NB4 (cell line): ENCODE measurements at regions not wholly inside any gene's neighbourhood (a gene's known extent, or its start where the extent isn't known, plus 50 kb on each side); places are given as distances from the start of the nearest gene placed in this dataset.

Source experiments
- DNase-seq: peaks from one replicate; pipeline ENCODE4 v3.0.0; 2010; ENCODE audit warnings: low read depth
- H3K4me3 ChIP-seq: one replicate; pipeline ENCODE4 v1.5.1; 2011; ENCODE audit warnings: mild to moderate bottlenecking, low read depth, low read length, moderate library complexity
- MYC ChIP-seq: IDR thresholded peaks from 2 replicates; pipeline ENCODE4 v1.6.1; 2011; ENCODE audit warnings: low read depth, low read length
- POLR2A ChIP-seq: IDR thresholded peaks from 2 replicates; pipeline ENCODE4 v1.6.1; 2011; ENCODE audit warnings: mild to moderate bottlenecking; ENCODE audit not compliant: insufficient read length; ENCODE audit errors: extremely low read depth
- TF ChIP-seq, protein P1 (sequence below): IDR thresholded peaks from one replicate; pipeline ENCODE4 v1.5.1; 2012; ENCODE audit warnings: low read depth, low read length
- TF ChIP-seq, protein P2 (sequence below): IDR thresholded peaks from 2 replicates; pipeline ENCODE4 v1.6.1; 2011; ENCODE audit warnings: low read depth, low read length

DNA sequence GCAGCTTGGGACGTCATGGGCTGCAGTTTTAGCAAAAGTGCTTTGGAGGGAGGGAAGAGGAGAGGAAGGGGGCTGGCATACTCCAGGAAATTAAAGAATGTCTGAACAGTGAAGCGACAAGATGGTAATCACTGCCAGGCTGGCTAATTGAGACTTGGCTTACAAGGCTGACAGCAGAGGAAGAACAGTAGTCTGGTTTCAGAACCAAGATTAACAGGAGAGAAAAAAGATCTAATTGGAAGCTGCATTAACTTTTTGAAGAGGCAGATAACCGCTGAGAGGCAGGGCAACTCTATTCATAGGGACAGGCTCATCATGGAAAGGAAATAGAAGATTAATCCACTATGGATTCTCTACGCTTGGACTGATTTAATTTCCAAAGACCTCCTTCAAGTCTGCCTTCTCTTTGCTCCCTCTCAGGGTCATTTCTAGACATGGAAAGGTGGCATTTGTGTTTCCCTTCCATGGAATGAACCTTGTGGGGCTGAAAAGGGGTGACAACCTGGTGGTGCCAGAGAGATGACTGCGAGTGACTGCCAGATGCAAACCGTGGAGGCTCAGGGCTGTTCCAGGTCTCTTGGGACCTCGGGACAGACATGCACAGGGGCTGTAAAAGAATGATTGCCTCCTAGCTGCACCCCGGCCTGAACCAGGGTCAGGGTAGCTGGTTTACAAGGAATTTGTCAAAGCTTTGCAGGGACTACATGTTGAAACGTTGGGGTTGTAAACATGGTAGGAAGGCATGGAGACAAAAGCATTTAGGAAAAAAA, 210.2 kb upstream of the NPY start:
- DNase-seq = no peak
- no peak overlapping the region for H3K4me3 ChIP-seq
- TF ChIP-seq MYC (no peak), POLR2A (no peak)
- TF ChIP-seq, protein P1, sequence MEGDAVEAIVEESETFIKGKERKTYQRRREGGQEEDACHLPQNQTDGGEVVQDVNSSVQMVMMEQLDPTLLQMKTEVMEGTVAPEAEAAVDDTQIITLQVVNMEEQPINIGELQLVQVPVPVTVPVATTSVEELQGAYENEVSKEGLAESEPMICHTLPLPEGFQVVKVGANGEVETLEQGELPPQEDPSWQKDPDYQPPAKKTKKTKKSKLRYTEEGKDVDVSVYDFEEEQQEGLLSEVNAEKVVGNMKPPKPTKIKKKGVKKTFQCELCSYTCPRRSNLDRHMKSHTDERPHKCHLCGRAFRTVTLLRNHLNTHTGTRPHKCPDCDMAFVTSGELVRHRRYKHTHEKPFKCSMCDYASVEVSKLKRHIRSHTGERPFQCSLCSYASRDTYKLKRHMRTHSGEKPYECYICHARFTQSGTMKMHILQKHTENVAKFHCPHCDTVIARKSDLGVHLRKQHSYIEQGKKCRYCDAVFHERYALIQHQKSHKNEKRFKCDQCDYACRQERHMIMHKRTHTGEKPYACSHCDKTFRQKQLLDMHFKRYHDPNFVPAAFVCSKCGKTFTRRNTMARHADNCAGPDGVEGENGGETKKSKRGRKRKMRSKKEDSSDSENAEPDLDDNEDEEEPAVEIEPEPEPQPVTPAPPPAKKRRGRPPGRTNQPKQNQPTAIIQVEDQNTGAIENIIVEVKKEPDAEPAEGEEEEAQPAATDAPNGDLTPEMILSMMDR = no peak
- TF ChIP-seq, protein P2, sequence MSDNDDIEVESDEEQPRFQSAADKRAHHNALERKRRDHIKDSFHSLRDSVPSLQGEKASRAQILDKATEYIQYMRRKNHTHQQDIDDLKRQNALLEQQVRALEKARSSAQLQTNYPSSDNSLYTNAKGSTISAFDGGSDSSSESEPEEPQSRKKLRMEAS = no peak

DNA sequence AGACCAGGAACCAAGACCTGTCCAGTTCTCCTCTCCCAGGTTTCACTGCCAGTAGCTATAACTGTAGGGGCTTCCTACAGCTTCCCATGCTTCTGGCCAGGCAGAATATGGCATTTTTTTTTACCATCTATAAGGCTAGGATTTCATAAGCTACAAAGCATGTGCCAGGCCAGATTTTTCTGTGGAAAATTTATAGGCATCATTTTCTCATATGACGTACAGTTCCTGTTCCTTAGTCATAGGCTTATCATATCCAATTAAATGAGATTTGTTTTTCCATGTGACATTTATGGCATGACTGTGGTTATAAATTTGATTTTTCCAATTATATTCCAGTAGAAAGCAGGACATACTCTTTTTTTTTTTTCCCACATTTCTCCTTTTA, 208.6 kb upstream of the NPY start:
- no peak for DNase-seq
- no peak overlapping the region for H3K4me3 ChIP-seq
- TF ChIP-seq, protein P1 = no peak
- TF ChIP-seq, protein P2 = no peak
- no peak for TF ChIP-seq POLR2A

DNA sequence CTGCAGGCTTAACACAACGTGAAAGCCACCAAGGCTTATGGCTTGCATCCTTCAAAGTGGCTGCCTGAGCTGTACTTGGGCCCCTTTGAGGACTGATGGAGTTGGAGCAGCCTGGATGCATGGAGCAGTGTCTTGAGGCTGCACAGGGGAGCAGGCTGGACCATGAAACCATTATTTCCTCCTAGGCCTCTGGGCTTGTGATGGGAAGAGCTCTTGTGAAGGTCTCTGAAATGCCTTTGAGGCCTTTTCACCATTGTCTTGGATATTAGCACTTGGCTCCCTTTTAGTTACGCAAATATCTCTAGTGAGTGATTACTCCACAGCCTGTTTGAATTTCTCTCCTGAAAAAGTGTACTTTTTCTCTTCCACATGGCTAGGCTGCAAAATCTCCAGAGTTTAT, 201.2 kb upstream of the NPY start:
- no peak for DNase-seq
- no peak for TF ChIP-seq MYC
- TF ChIP-seq, protein P1 = no peak
- no peak for TF ChIP-seq POLR2A
- TF ChIP-seq, protein P2 = no peak
- H3K4me3 ChIP-seq = no peak overlapping the region

DNA sequence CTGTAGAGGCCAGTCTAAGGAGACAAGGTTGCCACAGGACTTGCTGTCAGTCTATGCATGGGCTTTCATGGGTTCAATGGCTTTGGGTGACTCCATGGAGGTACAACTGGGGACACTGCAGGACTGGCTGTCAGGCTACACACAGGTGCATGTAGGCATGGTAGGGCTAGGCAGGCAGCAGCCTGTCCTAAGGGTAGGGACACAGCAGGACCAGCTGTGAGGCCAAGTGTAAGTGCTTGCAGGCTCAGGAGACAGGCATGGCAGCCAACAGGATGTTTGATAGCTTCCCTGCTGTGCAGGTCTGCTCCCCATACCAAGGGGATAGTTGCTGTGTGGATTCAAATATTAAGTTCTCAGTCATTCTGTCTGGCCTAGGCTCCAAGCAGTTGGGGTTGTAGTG, 181.0 kb upstream of the NPY start:
- TF ChIP-seq, protein P2 = no peak
- TF ChIP-seq, protein P1 = no peak
- TF ChIP-seq POLR2A (no peak), MYC (no peak)
- no peak for DNase-seq
- no peak overlapping the region for H3K4me3 ChIP-seq

DNA sequence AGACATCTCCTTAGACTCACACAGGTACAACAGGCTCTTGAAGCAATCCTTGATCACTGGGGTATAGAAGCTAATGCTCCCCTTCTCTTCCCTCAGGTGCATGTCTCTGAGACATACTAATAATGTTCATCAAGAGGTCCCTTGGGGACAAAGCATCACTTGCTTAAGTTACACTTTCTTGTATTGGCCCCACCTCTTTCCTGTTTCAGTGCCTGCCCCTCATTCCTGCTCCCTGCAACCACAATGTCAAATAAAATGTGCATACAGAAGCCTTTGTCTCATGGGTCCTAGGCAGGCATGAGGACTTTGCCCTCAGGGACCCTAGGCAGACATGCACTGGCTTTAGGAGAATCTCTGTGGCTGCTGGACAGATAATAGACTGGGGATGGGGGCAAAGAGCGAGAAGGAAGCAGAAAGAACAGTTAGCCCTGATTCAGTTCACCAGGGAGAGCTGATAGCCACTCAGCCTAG, 175.0 kb upstream of the NPY start:
- H3K4me3 ChIP-seq = no peak overlapping the region
- DNase-seq = no peak
- TF ChIP-seq POLR2A (no peak), MYC (no peak)
- TF ChIP-seq, protein P2 = no peak
- TF ChIP-seq, protein P1 = no peak
